ENCODE measurements at regions not wholly inside any gene's neighbourhood (a gene's known extent, or its start where the extent isn't known, plus 50 kb on each side); places are given as distances from the start of the nearest gene placed in this dataset.

DNA sequence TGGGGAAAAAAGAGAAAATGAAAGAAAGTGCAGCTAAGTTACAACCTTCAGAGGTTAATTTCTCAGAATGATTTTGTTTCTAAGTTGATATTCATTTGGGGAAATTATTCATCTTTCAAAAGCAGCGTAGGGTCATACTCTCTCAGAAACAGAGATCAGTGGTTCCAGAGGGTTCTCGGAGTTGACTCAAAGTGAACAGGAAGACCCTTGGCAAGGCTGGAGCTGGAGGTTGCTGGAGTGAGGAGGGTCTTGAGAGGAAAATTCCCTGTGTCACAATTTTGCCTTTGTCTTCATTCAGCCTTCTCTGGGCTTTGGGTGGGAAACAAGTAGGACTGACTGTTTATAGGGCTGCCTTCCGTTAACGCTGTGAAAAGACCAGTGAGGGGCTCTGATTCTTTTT, 168.2 kb downstream of the ICOS start:
- no peaks in the 10 kb centered on the region for H4K20me1 ChIP-seq (ENCODE audit: insufficient read depth, low read depth, low read length)
- no peaks in the 10 kb centered on the region for H3K27me3 ChIP-seq (ENCODE audit: low read length)
- H2AFZ ChIP-seq (ENCODE audit: low read length): no peak overlapping the region
- no peak overlapping the region for H3K4me3 ChIP-seq (ENCODE audit: low read length)
- no peaks in the 10 kb centered on the region for H3K9me3 ChIP-seq (ENCODE audit: low read length)
- H3K27ac ChIP-seq (ENCODE audit: low read length): no peak overlapping the region
- H3K4me2 ChIP-seq (ENCODE audit: low read depth, low read length, poor library complexity, severe bottlenecking): no peak overlapping the region
- H3K9me2 ChIP-seq (replicated peaks; ENCODE audit: insufficient read depth, low read length): no peaks in the 10 kb centered on the region
- H3K9ac ChIP-seq (ENCODE audit: low read length): no peak overlapping the region
- H3K36me3 ChIP-seq (ENCODE audit: insufficient read depth, low read length): no peaks in the 10 kb centered on the region
- no peaks in the 10 kb centered on the region for H3K79me2 ChIP-seq (ENCODE audit: low read length)
- no peaks in the 10 kb centered on the region for H3K4me1 ChIP-seq (ENCODE audit: low read length)
- DNase-seq: no peak

DNA sequence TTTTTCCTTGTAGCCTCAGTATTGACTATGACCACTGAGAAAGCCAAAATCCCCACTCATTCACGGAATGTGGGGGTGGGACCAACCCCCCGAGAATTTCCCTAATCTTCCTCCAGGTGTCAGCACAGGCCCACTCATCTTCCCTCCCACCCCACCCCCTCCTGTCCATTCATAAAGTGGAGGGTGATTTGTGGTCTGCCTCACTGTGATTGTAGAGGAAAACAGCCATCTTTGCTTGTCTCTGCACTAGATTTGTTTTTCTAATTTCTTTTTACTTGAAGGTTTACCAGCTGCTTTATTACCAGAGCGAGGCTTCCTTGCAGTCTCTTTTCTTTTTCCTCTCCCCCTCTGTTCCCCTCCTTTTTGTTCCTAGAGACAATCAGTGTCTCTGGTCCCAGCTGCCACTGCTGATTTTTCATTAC, 171.8 kb downstream of the ICOS start:
- Histone ChIP-seq H3K27me3 (ENCODE audit: low read length) (no peaks in the 10 kb centered on the region), H2AFZ (ENCODE audit: low read length) (no peak overlapping the region), H3K9ac (ENCODE audit: low read length) (no peak overlapping the region), H3K4me1 (ENCODE audit: low read length) (no peaks in the 10 kb centered on the region), H3K27ac (ENCODE audit: low read length) (no peak overlapping the region), H4K20me1 (ENCODE audit: insufficient read depth, low read depth, low read length) (no peaks in the 10 kb centered on the region), H3K79me2 (ENCODE audit: low read length) (no peaks in the 10 kb centered on the region), H3K36me3 (ENCODE audit: insufficient read depth, low read length) (no peaks in the 10 kb centered on the region), H3K9me2 (replicated peaks; ENCODE audit: insufficient read depth, low read length) (no peaks in the 10 kb centered on the region), H3K9me3 (ENCODE audit: low read length) (no peaks in the 10 kb centered on the region), H3K4me3 (ENCODE audit: low read length) (no peak overlapping the region), H3K4me2 (ENCODE audit: low read depth, low read length, poor library complexity, severe bottlenecking) (no peak overlapping the region)
- peak; percentile 48 for DNase-seq

GRCh38 chr2:204108781-204109295, 172.3 kb downstream of the ICOS start:
- no peaks in the 10 kb centered on the region for H3K36me3 ChIP-seq (ENCODE audit: insufficient read depth, low read length)
- H4K20me1 ChIP-seq (ENCODE audit: insufficient read depth, low read depth, low read length): no peaks in the 10 kb centered on the region
- H3K79me2 ChIP-seq (ENCODE audit: low read length): no peaks in the 10 kb centered on the region
- no peaks in the 10 kb centered on the region for H3K27me3 ChIP-seq (ENCODE audit: low read length)
- H3K9me3 ChIP-seq (ENCODE audit: low read length): no peaks in the 10 kb centered on the region
- H3K27ac ChIP-seq (ENCODE audit: low read length): no peak overlapping the region
- H3K9me2 ChIP-seq (replicated peaks; ENCODE audit: insufficient read depth, low read length): no peaks in the 10 kb centered on the region
- no peak overlapping the region for H3K9ac ChIP-seq (ENCODE audit: low read length)
- no peak overlapping the region for H3K4me2 ChIP-seq (ENCODE audit: low read depth, low read length, poor library complexity, severe bottlenecking)
- no peak overlapping the region for H3K4me3 ChIP-seq (ENCODE audit: low read length)
- DNase-seq: peak; percentile 28
- no peak overlapping the region for H2AFZ ChIP-seq (ENCODE audit: low read length)
- no peaks in the 10 kb centered on the region for H3K4me1 ChIP-seq (ENCODE audit: low read length)

- Histone ChIP-seq H3K9me3 (ENCODE audit: low read length) (no peaks in the 10 kb centered on the region), H3K9me2 (replicated peaks; ENCODE audit: insufficient read depth, low read length) (no peaks in the 10 kb centered on the region), H3K79me2 (ENCODE audit: low read length) (no peaks in the 10 kb centered on the region), H3K4me1 (ENCODE audit: low read length) (no peaks in the 10 kb centered on the region), H3K36me3 (ENCODE audit: insufficient read depth, low read length) (no peaks in the 10 kb centered on the region), H3K9ac (ENCODE audit: low read length) (no peak overlapping the region), H4K20me1 (ENCODE audit: insufficient read depth, low read depth, low read length) (no peaks in the 10 kb centered on the region), H3K4me3 (ENCODE audit: low read length) (no peak overlapping the region), H3K27me3 (ENCODE audit: low read length) (no peaks in the 10 kb centered on the region), H3K27ac (ENCODE audit: low read length) (no peak overlapping the region), H2AFZ (ENCODE audit: low read length) (no peak overlapping the region), H3K4me2 (ENCODE audit: low read depth, low read length, poor library complexity, severe bottlenecking) (no peak overlapping the region)
- DNase-seq: no peak
These were observed 173.1 kb downstream of the ICOS start for GRCh38 chr2:204109681-204110080.

GRCh38 chr2:204110338-204110741, 173.8 kb downstream of the ICOS start:
- no peaks in the 10 kb centered on the region for H3K9me3 ChIP-seq (ENCODE audit: low read length)
- H3K9ac ChIP-seq (ENCODE audit: low read length): no peak overlapping the region
- H3K4me3 ChIP-seq (ENCODE audit: low read length): no peak overlapping the region
- DNase-seq: no peak
- no peak overlapping the region for H2AFZ ChIP-seq (ENCODE audit: low read length)
- H3K4me2 ChIP-seq (ENCODE audit: low read depth, low read length, poor library complexity, severe bottlenecking): no peak overlapping the region
- no peaks in the 10 kb centered on the region for H4K20me1 ChIP-seq (ENCODE audit: insufficient read depth, low read depth, low read length)
- no peaks in the 10 kb centered on the region for H3K4me1 ChIP-seq (ENCODE audit: low read length)
- H3K27ac ChIP-seq (ENCODE audit: low read length): no peak overlapping the region
- no peaks in the 10 kb centered on the region for H3K27me3 ChIP-seq (ENCODE audit: low read length)
- no peaks in the 10 kb centered on the region for H3K9me2 ChIP-seq (replicated peaks; ENCODE audit: insufficient read depth, low read length)
- no peaks in the 10 kb centered on the region for H3K79me2 ChIP-seq (ENCODE audit: low read length)
- no peaks in the 10 kb centered on the region for H3K36me3 ChIP-seq (ENCODE audit: insufficient read depth, low read length)

DNA sequence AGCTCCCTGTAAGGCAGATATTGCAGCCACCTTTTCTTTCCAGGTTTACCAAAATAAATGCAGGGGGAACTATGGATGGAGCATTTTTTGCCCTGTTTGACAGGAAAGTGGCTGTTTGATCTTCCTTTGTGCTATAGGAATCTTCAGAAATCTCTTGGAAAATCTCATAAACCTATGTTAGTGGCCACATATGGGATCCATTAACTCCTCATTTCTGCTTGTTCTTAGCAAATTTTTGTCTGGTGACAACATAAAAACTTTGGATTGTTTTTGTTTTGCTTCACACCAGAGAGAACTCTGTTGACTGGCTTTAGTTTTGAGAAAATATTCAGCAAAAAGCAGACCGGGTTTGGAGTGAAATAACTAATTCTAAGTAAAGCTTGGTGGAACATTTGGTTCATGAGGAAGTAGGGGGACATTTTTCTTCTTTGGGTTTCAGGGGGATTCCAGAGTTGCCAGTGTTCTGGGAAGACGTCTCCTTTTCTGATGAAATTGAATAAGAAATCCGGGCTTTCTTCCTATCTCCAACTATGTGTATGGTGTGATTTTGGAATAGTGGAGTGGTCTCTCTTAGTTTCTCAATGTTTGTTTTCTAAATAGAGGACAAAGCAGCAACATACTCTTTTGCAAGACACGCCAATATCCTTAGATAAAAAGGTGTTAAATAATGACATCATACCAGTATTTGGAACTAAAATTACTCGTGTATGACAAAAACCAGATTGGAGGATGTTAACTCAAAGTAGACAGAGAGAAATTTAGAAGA, 174.4 kb downstream of the ICOS start:
- H4K20me1 ChIP-seq (ENCODE audit: insufficient read depth, low read depth, low read length): no peaks in the 10 kb centered on the region
- H3K9ac ChIP-seq (ENCODE audit: low read length): no peak overlapping the region
- H3K4me1 ChIP-seq (ENCODE audit: low read length): no peaks in the 10 kb centered on the region

GRCh38 chr2:204112084-204112770, 175.7 kb downstream of the ICOS start:
- Histone ChIP-seq H3K9me3 (ENCODE audit: low read length) (no peaks in the 10 kb centered on the region), H3K27ac (ENCODE audit: low read length) (no peak overlapping the region), H2AFZ (ENCODE audit: low read length) (no peak overlapping the region), H3K27me3 (ENCODE audit: low read length) (no peaks in the 10 kb centered on the region), H3K9ac (ENCODE audit: low read length) (no peak overlapping the region), H3K9me2 (replicated peaks; ENCODE audit: insufficient read depth, low read length) (no peaks in the 10 kb centered on the region), H3K4me3 (ENCODE audit: low read length) (no peak overlapping the region), H4K20me1 (ENCODE audit: insufficient read depth, low read depth, low read length) (no peaks in the 10 kb centered on the region), H3K79me2 (ENCODE audit: low read length) (no peaks in the 10 kb centered on the region), H3K4me2 (ENCODE audit: low read depth, low read length, poor library complexity, severe bottlenecking) (no peak overlapping the region), H3K4me1 (ENCODE audit: low read length) (no peaks in the 10 kb centered on the region), H3K36me3 (ENCODE audit: insufficient read depth, low read length) (no peaks in the 10 kb centered on the region)
- no peak for DNase-seq

More for the DNA sequence above, 174.4 kb downstream of the ICOS start:
- Histone ChIP-seq H3K4me3 (ENCODE audit: low read length) (no peak overlapping the region), H3K27ac (ENCODE audit: low read length) (no peak overlapping the region), H3K79me2 (ENCODE audit: low read length) (no peaks in the 10 kb centered on the region), H2AFZ (ENCODE audit: low read length) (no peak overlapping the region), H3K27me3 (ENCODE audit: low read length) (no peaks in the 10 kb centered on the region), H3K9me3 (ENCODE audit: low read length) (no peaks in the 10 kb centered on the region), H3K4me2 (ENCODE audit: low read depth, low read length, poor library complexity, severe bottlenecking) (no peak overlapping the region), H3K36me3 (ENCODE audit: insufficient read depth, low read length) (no peaks in the 10 kb centered on the region), H3K9me2 (replicated peaks; ENCODE audit: insufficient read depth, low read length) (no peaks in the 10 kb centered on the region)
- DNase-seq: no peak

- H3K4me2 ChIP-seq (ENCODE audit: low read depth, low read length, poor library complexity, severe bottlenecking): no peak overlapping the region
- no peaks in the 10 kb centered on the region for H4K20me1 ChIP-seq (ENCODE audit: insufficient read depth, low read depth, low read length)
- no peak overlapping the region for H3K4me3 ChIP-seq (ENCODE audit: low read length)
- no peak overlapping the region for H3K27ac ChIP-seq (ENCODE audit: low read length)
- no peaks in the 10 kb centered on the region for H3K9me3 ChIP-seq (ENCODE audit: low read length)
- H3K79me2 ChIP-seq (ENCODE audit: low read length): no peaks in the 10 kb centered on the region
- no peaks in the 10 kb centered on the region for H3K4me1 ChIP-seq (ENCODE audit: low read length)
- no peak overlapping the region for H2AFZ ChIP-seq (ENCODE audit: low read length)
- no peak for DNase-seq
- H3K36me3 ChIP-seq (ENCODE audit: insufficient read depth, low read length): no peaks in the 10 kb centered on the region
- H3K27me3 ChIP-seq (ENCODE audit: low read length): no peaks in the 10 kb centered on the region
- no peak overlapping the region for H3K9ac ChIP-seq (ENCODE audit: low read length)
- no peaks in the 10 kb centered on the region for H3K9me2 ChIP-seq (replicated peaks; ENCODE audit: insufficient read depth, low read length)
These were observed 178.0 kb downstream of the ICOS start for GRCh38 chr2:204114295-204115136.
